ENCODE measurements at regions not wholly inside any gene's neighbourhood (a gene's known extent, or its start where the extent isn't known, plus 50 kb on each side); places are given as distances from the start of the nearest gene placed in this dataset.

DNA sequence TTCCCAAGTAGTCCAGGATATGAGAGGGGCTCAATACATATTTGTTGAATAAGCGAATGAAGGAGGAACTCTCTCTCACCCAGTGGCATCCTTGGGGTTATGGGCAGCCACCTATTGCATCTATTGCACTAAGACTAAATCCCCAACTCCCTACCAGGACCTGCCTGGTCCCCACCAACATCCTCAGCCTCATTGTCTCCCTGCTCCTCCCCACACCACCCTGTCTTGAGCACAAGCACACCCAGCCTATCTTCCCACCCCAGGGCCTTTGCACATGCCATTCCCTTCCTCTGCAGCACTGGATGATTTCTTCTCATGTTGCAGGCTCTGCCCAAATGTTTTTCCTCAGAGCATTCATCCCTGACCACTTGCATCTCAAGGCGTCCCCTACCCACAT lies 133.8 kb downstream of the BARX1 start:
- Histone ChIP-seq H3K4me1 (no peaks in the 10 kb centered on the region), H3K36me3 (no peaks in the 10 kb centered on the region), H3K9me3 (peaks cover 0 to 10% (median 0%) of the 10 kb centered on the region in 3 donors), H3K27me3 (peaks cover 56% of the 10 kb centered on the region), H3K4me3 (no peak overlapping the region), H3K27ac (no peak overlapping the region)
- ATAC-seq, result no peak
- no peak for TF ChIP-seq POLR2A (IDR thresholded peaks at IDR 0.05)
- TF ChIP-seq, protein P1, sequence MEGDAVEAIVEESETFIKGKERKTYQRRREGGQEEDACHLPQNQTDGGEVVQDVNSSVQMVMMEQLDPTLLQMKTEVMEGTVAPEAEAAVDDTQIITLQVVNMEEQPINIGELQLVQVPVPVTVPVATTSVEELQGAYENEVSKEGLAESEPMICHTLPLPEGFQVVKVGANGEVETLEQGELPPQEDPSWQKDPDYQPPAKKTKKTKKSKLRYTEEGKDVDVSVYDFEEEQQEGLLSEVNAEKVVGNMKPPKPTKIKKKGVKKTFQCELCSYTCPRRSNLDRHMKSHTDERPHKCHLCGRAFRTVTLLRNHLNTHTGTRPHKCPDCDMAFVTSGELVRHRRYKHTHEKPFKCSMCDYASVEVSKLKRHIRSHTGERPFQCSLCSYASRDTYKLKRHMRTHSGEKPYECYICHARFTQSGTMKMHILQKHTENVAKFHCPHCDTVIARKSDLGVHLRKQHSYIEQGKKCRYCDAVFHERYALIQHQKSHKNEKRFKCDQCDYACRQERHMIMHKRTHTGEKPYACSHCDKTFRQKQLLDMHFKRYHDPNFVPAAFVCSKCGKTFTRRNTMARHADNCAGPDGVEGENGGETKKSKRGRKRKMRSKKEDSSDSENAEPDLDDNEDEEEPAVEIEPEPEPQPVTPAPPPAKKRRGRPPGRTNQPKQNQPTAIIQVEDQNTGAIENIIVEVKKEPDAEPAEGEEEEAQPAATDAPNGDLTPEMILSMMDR (IDR thresholded peaks at IDR 0.05), result no peak
- TF ChIP-seq EP300 (IDR thresholded peaks at IDR 0.05), result no peak
- TF ChIP-seq POLR2AphosphoS5 (IDR thresholded peaks at IDR 0.05), result no peak
- WGBS, 2 donors (ENCODE audit: low coverage in 1 of 2), result 92 to 94% methylated on average over 2 of the region's 2 CpGs

DNA sequence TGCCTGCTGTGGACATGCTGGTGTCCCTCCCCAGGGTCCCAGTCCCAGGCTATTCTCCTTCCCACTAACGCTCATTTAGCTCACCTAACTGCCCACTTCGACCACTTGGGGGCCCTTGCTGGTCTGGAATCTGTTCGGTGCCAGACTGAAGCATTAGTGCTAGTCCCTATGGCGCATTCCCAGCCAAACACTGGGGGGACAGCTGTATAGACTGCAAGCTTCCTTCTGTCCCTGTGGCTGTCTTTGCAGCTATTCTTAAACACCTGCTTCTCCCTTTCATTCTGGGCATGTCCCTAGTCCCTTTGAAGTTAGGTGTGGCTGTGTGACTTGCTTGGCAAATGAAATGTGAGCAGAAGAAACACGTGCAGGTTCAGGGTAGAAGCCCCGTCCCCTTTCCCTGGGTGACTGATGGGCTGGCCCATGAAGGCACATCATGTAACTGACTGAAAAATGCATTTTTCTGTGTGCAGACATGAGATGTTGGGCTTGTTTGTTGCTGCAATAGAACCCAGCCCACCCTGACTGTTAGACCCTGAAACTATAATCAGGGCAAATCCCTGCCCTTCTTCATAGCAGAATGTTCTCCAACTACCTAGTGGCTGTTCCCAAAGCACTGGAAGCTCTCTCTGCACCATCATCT lies 134.4 kb downstream of the BARX1 start:
- H3K9me3 ChIP-seq, result peaks cover 0 to 10% (median 0%) of the 10 kb centered on the region in 3 donors
- H3K36me3 ChIP-seq, result no peaks in the 10 kb centered on the region
- H3K4me1 ChIP-seq, result no peaks in the 10 kb centered on the region
- no peak overlapping the region for H3K4me3 ChIP-seq
- TF ChIP-seq, protein P1 (IDR thresholded peaks at IDR 0.05), result no peak
- TF ChIP-seq POLR2AphosphoS5 (IDR thresholded peaks at IDR 0.05) (no peak), EP300 (IDR thresholded peaks at IDR 0.05) (no peak), POLR2A (IDR thresholded peaks at IDR 0.05) (no peak)
- H3K27ac ChIP-seq, result no peak overlapping the region
- WGBS, 2 donors (ENCODE audit: low coverage in 1 of 2), result 76 to 100% methylated on average over 1 to 5 of the region's 6 CpGs
- no peak for ATAC-seq
- peaks cover 51% of the 10 kb centered on the region for H3K27me3 ChIP-seq

DNA sequence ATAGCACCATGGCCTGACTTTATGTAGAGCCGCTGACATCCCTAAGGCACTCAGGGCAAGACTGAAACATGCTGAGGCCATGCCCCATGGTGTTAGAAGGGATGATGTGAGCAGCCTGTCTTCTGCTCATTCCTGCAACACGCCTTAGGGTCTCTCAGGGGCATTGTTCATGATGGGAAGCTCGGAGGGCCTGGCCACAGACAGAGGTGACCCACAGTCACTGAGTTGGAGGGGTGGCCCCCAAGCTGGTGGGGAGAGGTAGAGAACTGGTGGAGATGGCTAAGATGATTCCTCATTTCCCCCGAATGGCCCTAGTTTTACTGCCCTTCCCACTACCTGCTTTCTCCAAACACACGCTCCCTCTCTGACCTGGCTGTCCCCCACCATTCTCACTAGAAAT lies 135.2 kb downstream of the BARX1 start:
- Histone ChIP-seq H3K9me3 (peaks cover 0 to 10% (median 0%) of the 10 kb centered on the region in 3 donors), H3K36me3 (no peaks in the 10 kb centered on the region), H3K4me1 (no peaks in the 10 kb centered on the region), H3K4me3 (no peak overlapping the region), H3K27ac (no peak overlapping the region), H3K27me3 (peaks cover 51% of the 10 kb centered on the region)
- no peak for ATAC-seq
- 63 to 80% methylated on average over 2 to 3 of the region's 5 CpGs for WGBS, 2 donors (ENCODE audit: low coverage in 1 of 2)
- TF ChIP-seq POLR2AphosphoS5 (IDR thresholded peaks at IDR 0.05), result no peak
- TF ChIP-seq POLR2A (IDR thresholded peaks at IDR 0.05), result no peak
- TF ChIP-seq, protein P1 (IDR thresholded peaks at IDR 0.05), result no peak
- no peak for TF ChIP-seq EP300 (IDR thresholded peaks at IDR 0.05)

DNA sequence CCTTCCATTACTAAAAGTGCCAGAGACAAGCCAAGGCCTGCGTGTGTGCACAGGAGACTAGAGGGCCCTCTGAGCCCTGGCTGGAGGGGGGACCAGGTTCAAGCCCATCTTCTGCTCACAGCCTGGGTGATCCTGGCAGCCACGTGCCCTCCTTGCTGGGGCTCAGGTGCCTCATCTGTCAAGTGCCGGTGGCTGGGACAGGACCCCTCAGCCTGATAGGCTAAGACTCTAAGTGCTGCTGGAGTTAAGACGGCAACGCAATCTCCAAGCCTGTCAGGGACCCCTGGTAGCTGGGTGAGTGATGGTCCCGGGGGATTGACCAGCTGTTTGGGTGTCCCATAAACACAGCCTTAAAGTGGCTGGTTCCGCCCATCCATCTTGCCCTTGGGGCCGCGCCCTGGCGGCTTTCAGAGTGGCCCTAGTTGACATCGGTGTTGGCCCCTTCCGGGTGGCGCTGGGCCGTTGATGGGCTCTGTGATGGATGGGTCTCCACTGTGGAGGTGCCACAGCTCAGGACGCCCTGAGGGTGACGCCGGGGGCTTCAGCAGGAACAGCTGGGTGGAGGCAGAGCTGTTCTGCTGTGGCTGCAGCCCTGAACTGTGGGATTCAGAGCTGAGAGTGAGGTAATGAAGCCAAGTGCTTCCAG lies 136.2 kb downstream of the BARX1 start:
- peaks cover 53% of the 10 kb centered on the region for H3K27me3 ChIP-seq
- H3K36me3 ChIP-seq, result no peaks in the 10 kb centered on the region
- H3K4me3 ChIP-seq, result no peak overlapping the region
- H3K27ac ChIP-seq, result no peak overlapping the region
- TF ChIP-seq EP300 (IDR thresholded peaks at IDR 0.05), result no peak
- no peak for TF ChIP-seq POLR2AphosphoS5 (IDR thresholded peaks at IDR 0.05)
- TF ChIP-seq POLR2A (IDR thresholded peaks at IDR 0.05), result no peak
- TF ChIP-seq, protein P1 (IDR thresholded peaks at IDR 0.05), result no peak
- WGBS, 2 donors (ENCODE audit: low coverage in 1 of 2), result 50% methylated on average over 2 of the region's 17 CpGs; no CpG with 5 or more reads in 1 of the 2 donors
- ATAC-seq, result no peak
- H3K9me3 ChIP-seq, result peaks cover 0 to 10% (median 0%) of the 10 kb centered on the region in 3 donors
- H3K4me1 ChIP-seq, result no peaks in the 10 kb centered on the region

DNA sequence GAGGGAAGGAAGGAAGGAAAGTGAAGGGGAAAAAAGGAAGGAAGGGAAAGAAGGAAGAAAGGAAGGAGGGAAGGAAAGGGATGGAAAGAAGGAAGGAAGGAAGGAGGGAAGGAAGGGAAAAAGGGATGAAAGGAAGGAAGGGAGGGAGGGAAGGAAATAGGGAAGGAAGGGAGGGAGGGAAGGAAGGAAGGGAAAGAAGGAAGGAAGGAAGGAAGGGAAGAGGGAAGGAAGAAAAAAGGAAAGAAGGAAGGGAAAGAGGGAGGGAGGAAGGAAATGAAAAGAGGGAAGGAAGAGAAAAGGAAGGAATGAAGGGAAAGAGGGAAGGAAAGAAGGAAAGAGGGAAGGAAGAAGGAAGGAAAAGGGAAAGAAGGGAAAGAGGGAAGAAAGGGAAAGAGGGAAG lies 136.9 kb downstream of the BARX1 start:
- TF ChIP-seq EP300 (IDR thresholded peaks at IDR 0.05), result no peak
- TF ChIP-seq, protein P1 (IDR thresholded peaks at IDR 0.05), result no peak
- H3K36me3 ChIP-seq, result no peaks in the 10 kb centered on the region
- ATAC-seq, result no peak
- H3K4me3 ChIP-seq, result no peak overlapping the region
- peaks cover 53% of the 10 kb centered on the region for H3K27me3 ChIP-seq
- H3K4me1 ChIP-seq, result no peaks in the 10 kb centered on the region
- no peak overlapping the region for H3K27ac ChIP-seq
- H3K9me3 ChIP-seq, result peaks cover 0 to 8% (median 0%) of the 10 kb centered on the region in 3 donors

Measured in gastroesophageal sphincter (tissue), 4 donors.